ENCODE measurements at regions not wholly inside any gene's neighbourhood (a gene's known extent, or its start where the extent isn't known, plus 50 kb on each side); places are given as distances from the start of the nearest gene placed in this dataset.

GRCh38 chr2:42858140-42859005 is 66.0 kb upstream of the HAAO start:
- Histone ChIP-seq H3K27ac (ENCODE audit: low read depth) (no peak overlapping the region), H3K4me3 (no peak overlapping the region), H2AFZ (no peak overlapping the region), H3K36me3 (ENCODE audit: insufficient read depth) (no peaks in the 10 kb centered on the region), H3K4me2 (no peak overlapping the region), H3K9me2 (ENCODE audit: insufficient read depth) (no peaks in the 10 kb centered on the region), H4K20me1 (replicated peaks; ENCODE audit: insufficient read depth) (no peaks in the 10 kb centered on the region), H3K79me2 (replicated peaks; ENCODE audit: insufficient read depth) (no peaks in the 10 kb centered on the region), H3F3A (replicated peaks; ENCODE audit: low read depth) (no peaks in the 10 kb centered on the region), H3K27me3 (ENCODE audit: insufficient read depth) (no peaks in the 10 kb centered on the region), H3K4me1 (ENCODE audit: insufficient read depth) (no peaks in the 10 kb centered on the region)
- H3K9me3 Mint-ChIP-seq, result no peaks in the 10 kb centered on the region; the same call in 2 of the 3 replicates
- TF ChIP-seq EZH2 (IDR thresholded peaks at IDR 0.05; ENCODE audit: low read depth, unreplicated experiment), result no peak
- no peak for TF ChIP-seq REST (IDR thresholded peaks at IDR 0.05; ENCODE audit: unreplicated experiment)
- no peak for TF ChIP-seq NANOG (IDR thresholded peaks at IDR 0.05; ENCODE audit: borderline replicate concordance)
- TF ChIP-seq CREB1 (CRISPR knock-in tag; IDR thresholded peaks at IDR 0.05; ENCODE audit: low read depth), result no peak
- TF ChIP-seq ZNF331 (CRISPR knock-in tag; IDR thresholded peaks at IDR 0.05; ENCODE audit: low read depth), result no peak
- H3K27ac Mint-ChIP-seq, result no peak overlapping the region
- peaks cover 2% of the 10 kb centered on the region for H3K4me1 Mint-ChIP-seq
- DNase-seq (ENCODE audit: low spot score), result no peak
- H3K36me3 Mint-ChIP-seq (ENCODE audit: low read depth), result no peaks in the 10 kb centered on the region
- no peaks in the 10 kb centered on the region for H3K27me3 Mint-ChIP-seq (ENCODE audit: insufficient read depth, low read depth, poor library complexity)
- ATAC-seq, result no peak; the same call in 2 of the 3 replicates
- no peak overlapping the region; the same call in 2 of the 3 replicates for H3K4me3 Mint-ChIP-seq

- no peaks in the 10 kb centered on the region for H3K4me1 ChIP-seq (ENCODE audit: insufficient read depth)
- Mint-ChIP-seq H3K27me3 (ENCODE audit: insufficient read depth, low read depth, poor library complexity) (no peaks in the 10 kb centered on the region), H3K4me1 (peaks cover 2% of the 10 kb centered on the region), H3K27ac (no peak overlapping the region), H3K4me3 (no peak overlapping the region), H3K36me3 (ENCODE audit: low read depth) (no peaks in the 10 kb centered on the region), H3K9me3 (no peaks in the 10 kb centered on the region; the same call in 2 of the 3 replicates)
- ATAC-seq, result no peak
- 0 out of 2 replicates have a peak overlapping the region, but pooled peaks have one; percentile 10 for H2AFZ ChIP-seq
- H3K27ac ChIP-seq (ENCODE audit: low read depth), result no peak overlapping the region
- TF ChIP-seq NANOG (IDR thresholded peaks at IDR 0.05; ENCODE audit: borderline replicate concordance) (no peak), EZH2phosphoT487 (IDR thresholded peaks at IDR 0.05; ENCODE audit: unreplicated experiment) (no peak), ZNF331 (CRISPR knock-in tag; IDR thresholded peaks at IDR 0.05; ENCODE audit: low read depth) (no peak), JUNB (IDR thresholded peaks at IDR 0.05; ENCODE audit: unreplicated experiment) (no peak), STAT1 (IDR thresholded peaks at IDR 0.05; ENCODE audit: unreplicated experiment) (no peak), REST (IDR thresholded peaks at IDR 0.05; ENCODE audit: unreplicated experiment) (no peak)
- H3F3A ChIP-seq (replicated peaks; ENCODE audit: low read depth), result no peaks in the 10 kb centered on the region
- H3K36me3 ChIP-seq (ENCODE audit: insufficient read depth), result no peaks in the 10 kb centered on the region
- H3K4me2 ChIP-seq, result no peak overlapping the region
- no peaks in the 10 kb centered on the region for H3K27me3 ChIP-seq (ENCODE audit: insufficient read depth)
- H4K20me1 ChIP-seq (replicated peaks; ENCODE audit: insufficient read depth), result no peaks in the 10 kb centered on the region
- no peak for DNase-seq (ENCODE audit: low spot score)
- H3K79me2 ChIP-seq (replicated peaks; ENCODE audit: insufficient read depth), result no peaks in the 10 kb centered on the region
- H3K4me3 ChIP-seq, result no peak overlapping the region
- no peaks in the 10 kb centered on the region for H3K9me2 ChIP-seq (ENCODE audit: insufficient read depth)
These were observed 64.7 kb upstream of the HAAO start for GRCh38 chr2:42856891-42857632.

All from GM23338 (cell line).